ENCODE measurements at regions not wholly inside any gene's neighbourhood (a gene's known extent, or its start where the extent isn't known, plus 50 kb on each side); places are given as distances from the start of the nearest gene placed in this dataset.
"Not testable (repeated sequence)": the region's sequence is repeated elsewhere in the genome, so short reads cannot be mapped to it uniquely, and the experiment has no call there.

- no peak for DNase-seq
These were observed 588.8 kb downstream of the REEP3 start for GRCh38 chr10:64109926-64110495.

GRCh38 chr10:64112701-64113355 is 591.6 kb downstream of the REEP3 start:
- DNase-seq: no peak

- no peak for DNase-seq
These were observed 592.2 kb downstream of the REEP3 start for GRCh38 chr10:64113375-64113774.

- no peak for DNase-seq
These were observed 592.6 kb downstream of the REEP3 start for GRCh38 chr10:64113792-64114191.

- no peak for DNase-seq
These were observed 594.3 kb downstream of the REEP3 start for GRCh38 chr10:64115471-64115870.

GRCh38 chr10:64115908-64116643 is 594.9 kb downstream of the REEP3 start:
- peak in 15 of 56 donors; percentile 0 to 41 (median 7) for DNase-seq

- DNase-seq: no peak
These were observed 595.5 kb downstream of the REEP3 start for GRCh38 chr10:64116707-64117106.

GRCh38 chr10:64118736-64119135 is 597.5 kb downstream of the REEP3 start:
- no peak for DNase-seq

- not testable (repeated sequence) for DNase-seq
These were observed 599.2 kb downstream of the REEP3 start for GRCh38 chr10:64120301-64120980.

- DNase-seq: no peak
These were observed 609.0 kb downstream of the REEP3 start for GRCh38 chr10:64130152-64130551.

GRCh38 chr10:64134676-64135075 is 613.5 kb downstream of the REEP3 start:
- no peak for DNase-seq

- DNase-seq: no peak
These were observed 621.2 kb downstream of the REEP3 start for GRCh38 chr10:64142395-64142794.

- no peak for DNase-seq
These were observed 627.4 kb downstream of the REEP3 start for GRCh38 chr10:64148607-64149006.

- no peak for DNase-seq
These were observed 635.0 kb downstream of the REEP3 start for GRCh38 chr10:64156166-64156565.

- no peak for DNase-seq
These were observed 637.4 kb downstream of the REEP3 start for GRCh38 chr10:64158551-64158950.

GRCh38 chr10:64159910-64160872 is 639.0 kb downstream of the REEP3 start:
- no peak for DNase-seq

- DNase-seq: no peak
These were observed 649.6 kb downstream of the REEP3 start for GRCh38 chr10:64170791-64171190.

- no peak for DNase-seq
These were observed 652.6 kb downstream of the REEP3 start for GRCh38 chr10:64173826-64174225.

- peak in 10 of 56 donors; percentile 5 to 41 (median 10) for DNase-seq
These were observed 653.6 kb downstream of the REEP3 start for GRCh38 chr10:64174666-64175255.

- no peak for DNase-seq
These were observed 654.2 kb downstream of the REEP3 start for GRCh38 chr10:64175271-64175962.
